ENCODE measurements at regions not wholly inside any gene's neighbourhood (a gene's known extent, or its start where the extent isn't known, plus 50 kb on each side); places are given as distances from the start of the nearest gene placed in this dataset.
A peak's percentile ranks its signal among the peaks of the same experiment; 100 is the strongest.
"Not testable (repeated sequence)": the region's sequence is repeated elsewhere in the genome, so short reads cannot be mapped to it uniquely, and the experiment has no call there.

DNA sequence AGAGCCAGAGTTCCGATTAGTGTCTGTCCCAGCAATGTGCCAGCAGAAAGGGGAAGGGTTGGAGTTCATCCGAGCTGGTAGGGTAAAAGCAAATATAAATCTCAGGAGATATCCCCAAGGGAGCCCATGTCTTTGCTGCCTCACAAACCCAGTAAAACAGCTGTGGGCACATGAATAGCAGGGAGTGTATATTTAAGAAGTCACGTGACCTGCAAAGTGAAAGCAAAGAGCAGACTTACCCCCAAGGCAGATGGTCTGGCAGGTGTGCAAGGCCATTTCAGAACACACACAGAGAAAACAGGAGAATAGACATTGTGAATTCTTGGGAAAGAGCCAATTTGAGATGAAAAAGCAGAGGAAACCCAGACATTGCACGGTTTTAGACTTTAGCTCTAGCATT lies 653.4 kb downstream of the TGIF2LX start:
- not testable (repeated sequence) for DNase-seq

DNA sequence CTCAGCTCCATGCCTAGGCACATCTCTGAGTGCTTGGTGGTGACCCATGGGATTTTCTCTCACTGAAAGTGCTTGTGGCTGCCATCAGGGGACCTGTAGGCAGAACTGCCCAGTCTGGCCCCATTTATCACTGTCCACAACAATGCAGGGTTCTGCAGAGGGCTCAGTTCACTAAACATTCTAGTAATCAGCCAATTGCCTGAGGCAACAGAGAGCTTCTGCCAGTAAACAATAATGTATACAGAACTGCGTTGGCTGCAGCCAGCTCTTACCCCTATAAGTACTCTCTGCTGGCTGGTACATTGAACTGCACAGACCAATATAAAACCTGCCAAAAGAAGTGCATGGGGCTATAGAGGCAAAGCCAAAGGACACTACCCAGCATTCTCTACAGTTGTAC lies 680.2 kb downstream of the TGIF2LX start:
- DNase-seq: not testable (repeated sequence)

- DNase-seq: peak; percentile 16
Observed at GRCh38 chrX:90605736-90606135, 684.0 kb downstream of the TGIF2LX start.

GRCh38 chrX:90617710-90618325 lies 696.1 kb downstream of the TGIF2LX start:
- no peak for DNase-seq

GRCh38 chrX:90665161-90665560 lies 743.5 kb downstream of the TGIF2LX start:
- not testable (repeated sequence) for DNase-seq

DNA sequence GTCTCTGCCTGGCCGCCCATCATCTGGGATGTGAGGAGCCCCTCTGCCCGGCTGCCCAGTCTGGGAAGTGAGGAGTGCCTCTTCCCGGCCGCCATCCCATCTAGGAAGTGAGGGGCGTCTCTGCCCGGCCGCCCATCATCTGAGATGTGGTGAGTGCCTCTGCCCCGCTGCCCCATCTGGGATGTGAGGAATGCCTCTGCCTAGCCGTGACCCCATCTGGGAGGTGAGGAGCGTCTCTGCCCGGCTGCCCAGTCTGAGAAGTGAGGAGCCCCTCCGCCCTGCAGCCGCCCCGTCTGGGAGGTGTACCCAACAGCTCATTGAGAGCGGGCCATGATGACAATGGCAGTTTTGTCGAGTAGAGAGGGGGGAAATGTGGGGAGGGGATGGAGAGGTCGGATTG lies 721.1 kb upstream of the PABPC5 start:
- not testable (repeated sequence) for DNase-seq

DNA sequence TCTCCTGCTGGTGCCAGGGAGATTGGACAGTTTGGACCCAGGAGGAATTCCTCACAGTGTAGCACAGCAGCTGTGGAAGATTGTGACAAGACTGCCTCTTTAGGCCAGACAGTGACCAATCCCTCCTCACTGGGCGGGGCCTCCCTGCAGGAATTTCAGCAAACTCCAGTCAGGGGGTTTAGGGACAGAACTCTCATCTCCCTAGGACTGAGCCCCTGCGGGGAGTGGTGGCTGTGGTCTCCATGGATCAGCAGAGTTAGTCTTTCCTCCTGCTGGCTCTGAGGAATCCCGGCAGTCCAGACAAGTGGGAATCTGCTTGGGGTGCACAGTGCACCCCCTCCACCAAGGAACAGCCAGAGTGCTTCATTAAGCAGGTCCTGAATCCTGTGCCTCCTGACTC lies 697.1 kb upstream of the PABPC5 start:
- DNase-seq: not testable (repeated sequence)

DNA sequence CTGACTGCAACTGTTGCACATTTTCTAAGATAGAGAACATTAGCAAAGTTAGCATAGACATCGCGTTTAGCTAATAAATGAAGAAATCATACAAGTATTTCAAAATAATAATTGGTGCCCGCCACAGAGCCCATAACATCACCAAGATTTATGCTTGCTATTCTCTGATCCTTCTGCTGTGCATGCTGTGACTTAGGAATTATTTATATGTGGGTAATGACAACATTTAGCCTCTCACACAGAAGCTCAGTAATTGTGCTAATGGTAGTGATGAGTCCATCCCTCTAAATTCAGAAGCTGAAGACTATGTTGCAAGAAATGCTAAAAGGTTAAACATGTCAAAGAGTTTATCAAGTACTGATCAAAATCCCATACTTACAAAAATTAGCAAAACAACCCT lies 677.0 kb upstream of the PABPC5 start:
- DNase-seq: not testable (repeated sequence)

DNA sequence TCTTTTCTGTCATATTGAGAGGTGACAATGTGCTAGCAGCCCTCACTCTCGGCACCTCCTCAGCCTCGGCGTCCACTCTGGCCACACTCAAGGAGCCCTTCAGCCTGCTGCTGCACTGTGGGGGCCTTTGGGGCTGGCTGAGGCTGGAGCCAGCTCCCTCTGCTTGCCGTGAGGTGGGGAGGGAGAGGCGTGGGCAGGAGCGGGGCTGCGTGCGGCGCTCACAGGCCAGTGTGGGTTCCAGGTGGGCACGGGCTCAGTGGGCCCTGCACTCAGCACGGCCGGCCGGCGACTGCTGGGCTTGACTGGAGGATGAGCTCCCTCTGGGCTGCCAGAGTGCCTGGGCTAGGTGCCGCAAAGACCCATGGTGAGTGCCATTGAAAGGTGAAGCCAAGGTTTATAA lies 669.2 kb upstream of the PABPC5 start:
- DNase-seq: not testable (repeated sequence)

DNA sequence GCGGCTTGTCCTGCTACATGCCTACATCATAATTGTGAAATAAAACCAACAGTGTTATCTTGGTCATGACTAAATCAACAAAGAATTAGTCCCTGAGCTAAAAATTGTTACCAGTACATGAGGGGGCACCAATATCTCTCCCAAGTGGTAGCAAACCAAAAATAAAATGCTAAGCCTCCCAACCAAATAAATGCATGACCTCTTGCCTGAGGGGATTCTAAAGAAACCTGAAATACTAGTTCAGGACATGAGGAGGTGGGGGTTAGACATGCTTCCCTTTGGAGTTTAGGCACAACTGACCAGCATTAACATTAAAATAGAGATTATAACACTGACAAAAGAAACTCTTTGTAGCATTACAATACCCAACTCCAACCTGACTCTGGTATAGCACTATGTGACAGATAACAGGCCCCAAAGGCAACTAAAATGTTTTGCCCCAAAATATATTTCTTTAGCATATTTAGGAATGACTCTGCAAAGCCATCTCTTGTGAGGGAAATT lies 654.3 kb upstream of the PABPC5 start:
- not testable (repeated sequence) for DNase-seq

Measured in hindlimb muscle (tissue), 1 donor.